IMR-90 (cell line): ENCODE measurements at regions not wholly inside any gene's neighbourhood (a gene's known extent, or its start where the extent isn't known, plus 50 kb on each side); places are given as distances from the start of the nearest gene placed in this dataset.

Experiments used
- ATAC-seq: fragments of 200-7000 bp; cut with Tn5 transposase; 2 replicates; pipeline ENCODE4 v1.9.1; 2020; ENCODE audit warnings: low read depth, mild to moderate bottlenecking, moderate library complexity
- BruUV-seq: library from RNA; stranded (reverse); fragments of 400-500 nt; replicated peaks from 2 replicates; lab custom pipeline; 2021; lab: Mats Ljungman, UMichigan
- CTCF ChIA-PET: fragments of 300-600 bp; formaldehyde crosslinking; extraction: SDS; loops from one replicate; lab custom pipeline; 2021; ENCODE audit warnings: antibody characterized with exemption; lab: Yijun Ruan, JAX
- POLR2A ChIA-PET: fragments of 300-600 bp; sonication (Branson Sonifier 250); formaldehyde crosslinking; loops from one replicate; lab custom pipeline; 2022; ENCODE audit warnings: antibody characterized with exemption; ENCODE audit not compliant: unreplicated experiment; lab: Charles Lee
- DNase-seq: peaks from one replicate; pipeline ENCODE4 v3.0.0; 2013
- H2AFZ ChIP-seq: replicated peaks from 2 replicates; pipeline ENCODE3; 2013; ENCODE audit warnings: low read length, mild to moderate bottlenecking; ENCODE audit not compliant: poor library complexity
- H2AK5ac ChIP-seq: 2 replicates; pipeline ENCODE4 v1.6.1; 2013; ENCODE audit warnings: low read depth, low read length, inconsistent platforms
- H2AK9ac ChIP-seq: replicated peaks from 2 replicates; pipeline ENCODE3; 2013; ENCODE audit warnings: mild to moderate bottlenecking, low read depth, low read length, moderate library complexity; ENCODE audit not compliant: poor library complexity
- H2BK120ac ChIP-seq: 2 replicates; pipeline ENCODE4 v1.6.1; 2013; ENCODE audit warnings: low read depth, low read length, inconsistent platforms
- H2BK15ac ChIP-seq: 3 replicates; pipeline ENCODE4 v1.6.1; 2013; ENCODE audit warnings: low read depth, low read length, inconsistent platforms
- H2BK20ac ChIP-seq: 2 replicates; pipeline ENCODE4 v1.6.1; 2013; ENCODE audit warnings: low read depth, mild to moderate bottlenecking, inconsistent platforms, low read length, moderate library complexity
- H2BK5ac ChIP-seq: 2 replicates; pipeline ENCODE4 v1.6.1; 2013; ENCODE audit warnings: mild to moderate bottlenecking, low read depth, low read length, inconsistent platforms; ENCODE audit not compliant: poor library complexity, severe bottlenecking
- H3K14ac ChIP-seq: replicated peaks from 2 replicates; pipeline ENCODE4 v1.6.1; 2013; ENCODE audit warnings: low read depth, low read length, inconsistent platforms
- H3K18ac ChIP-seq: 2 replicates; pipeline ENCODE4 v1.6.1; 2013; ENCODE audit warnings: low read depth, low read length, control low read depth
- H3K23ac ChIP-seq: 2 replicates; pipeline ENCODE4 v1.6.1; 2013; ENCODE audit warnings: low read depth, low read length, inconsistent platforms
- H3K27ac ChIP-seq: 2 replicates; pipeline ENCODE4 v1.5.1; 2013; ENCODE audit warnings: mild to moderate bottlenecking, control low read depth, low read length; ENCODE audit not compliant: insufficient read depth
- H3K27me3 ChIP-seq: 2 replicates; pipeline ENCODE4 v1.6.1; 2013; ENCODE audit warnings: low read length; ENCODE audit not compliant: control insufficient read depth, insufficient read depth
- H3K36me3 ChIP-seq: 2 replicates; pipeline ENCODE4 v1.6.1; 2013; ENCODE audit warnings: low read length, mixed read lengths; ENCODE audit not compliant: control insufficient read depth, insufficient read depth
- H3K4ac ChIP-seq: 2 replicates; pipeline ENCODE4 v1.6.1; 2013; ENCODE audit warnings: low read depth, low read length, inconsistent platforms
- H3K4me1 ChIP-seq: 2 replicates; pipeline ENCODE4 v1.6.1; 2013; ENCODE audit warnings: low read length, mixed read lengths; ENCODE audit not compliant: control insufficient read depth, insufficient read depth
- H3K4me2 ChIP-seq: 2 replicates; pipeline ENCODE4 v1.6.1; 2013; ENCODE audit warnings: low read depth, mild to moderate bottlenecking, control low read depth, low read length, moderate library complexity
- H3K4me3 ChIP-seq: 2 replicates; pipeline ENCODE4 v1.5.1; 2013; ENCODE audit warnings: low read depth, mild to moderate bottlenecking, control low read depth, low read length, moderate library complexity; ENCODE audit not compliant: insufficient read depth
- H3K56ac ChIP-seq: 2 replicates; pipeline ENCODE4 v1.6.1; 2013; ENCODE audit warnings: low read length, inconsistent platforms; ENCODE audit not compliant: insufficient read depth; ENCODE audit errors: extremely low read depth
- H3K79me1 ChIP-seq, 2 experiments: 2 replicates each; pipeline ENCODE4 v1.6.1; 2013; ENCODE audit warnings: low read length in 2 of 2, inconsistent platforms in 1 of 2, low read depth in 1 of 2
- H3K9ac ChIP-seq: 2 replicates; pipeline ENCODE4 v1.6.1; 2013; ENCODE audit warnings: low read depth, low read length, control low read depth
- H3K9me1 ChIP-seq: 2 replicates; pipeline ENCODE4 v1.6.1; 2013; ENCODE audit warnings: low read length, inconsistent platforms; ENCODE audit not compliant: insufficient read depth
- H3K9me3 ChIP-seq: 2 replicates; pipeline ENCODE4 v1.6.1; 2013; ENCODE audit warnings: low read length; ENCODE audit not compliant: control insufficient read depth, insufficient read depth
- H4K20me1 ChIP-seq: 2 replicates; pipeline ENCODE4 v1.6.1; 2013; ENCODE audit warnings: low read length, inconsistent platforms; ENCODE audit not compliant: insufficient read depth
- H4K5ac ChIP-seq: 2 replicates; pipeline ENCODE4 v1.6.1; 2013; ENCODE audit warnings: mild to moderate bottlenecking, low read depth, low read length, control low read depth
- H4K8ac ChIP-seq, 2 experiments: 2 replicates each; pipeline ENCODE4 v1.6.1; 2013; ENCODE audit warnings: low read depth in 2 of 2, low read length in 2 of 2, control low read depth in 1 of 2, inconsistent platforms in 1 of 2
- H4K91ac ChIP-seq: 2 replicates; pipeline ENCODE4 v1.6.1; 2013; ENCODE audit warnings: low read depth, low read length, inconsistent platforms; ENCODE audit not compliant: insufficient read depth
- CHD1 ChIP-seq: IDR thresholded peaks from 2 replicates; pipeline ENCODE4 v1.6.1; 2012; ENCODE audit warnings: low read depth, low read length, improper control_type of control experiment
- POLR2A ChIP-seq: IDR thresholded peaks from 2 replicates; pipeline ENCODE4 v1.6.1; 2012; ENCODE audit warnings: mild to moderate bottlenecking, low read depth, low read length
- USF2 ChIP-seq: fragments of 150-350 bp; IDR thresholded peaks from 2 replicates; pipeline ENCODE4 v1.6.1; 2017; ENCODE audit warnings: mild to moderate bottlenecking, antibody characterized with exemption, low read length, low read depth
- WGBS, 2 experiments: methylation state at CpG; one replicate each; pipeline versions ENCODE4 v1.1.5 to v1.1.7; 2013; ENCODE audit warnings: missing lambda C conversion rate in 2 of 2; ENCODE audit not compliant: insufficient read length in 1 of 2; ENCODE audit errors: extremely low coverage in 2 of 2; 5-methylcytosine and 5-hydroxymethylcytosine counted together
- dilution Hi-C: fragments of 300-500 bp; cut with HindIII; formaldehyde crosslinking; loops from one replicate; pipeline ENCODE4 v1.14.3; 2018; ENCODE audit warnings: low sequenced_read_pairs; ENCODE audit not compliant: unreplicated experiment
- in situ Hi-C: fragments of 300-500 bp; cut with MboI; formaldehyde crosslinking; loops from 3 replicates; pipeline ENCODE4 v1.14.3; 2019; ENCODE audit warnings: low sequenced_read_pairs, inconsistent platforms, mixed read lengths
- intact Hi-C: fragments of 100-400 bp; cut with micrococcal nuclease; formaldehyde crosslinking; loops from 2 replicates; pipeline ENCODE4 v1.10.0; 2022

GRCh38 chr4:33709247-33709646 is 2535.1 kb downstream of the ARAP2 start:
- Histone ChIP-seq H3K14ac (no peak overlapping the region), H4K8ac (no peak overlapping the region), H3K9ac (no peak overlapping the region), H4K5ac (no peak overlapping the region), H4K91ac (no peak overlapping the region), H3K23ac (no peak overlapping the region), H3K4ac (no peak overlapping the region), H2BK15ac (no peak overlapping the region), H3K4me2 (no peak overlapping the region), H3K9me1 (no peaks in the 10 kb centered on the region), H3K56ac (no peak overlapping the region), H2AFZ (no peak overlapping the region), H3K4me3 (no peak overlapping the region), H3K27ac (no peak overlapping the region), H2BK20ac (no peak overlapping the region), H2BK5ac (no peak overlapping the region), H3K18ac (no peak overlapping the region), H3K36me3 (no peaks in the 10 kb centered on the region), H3K27me3 (no peaks in the 10 kb centered on the region), H4K20me1 (no peaks in the 10 kb centered on the region), H2AK9ac (no peak overlapping the region), H3K9me3 (peaks cover 3% of the 10 kb centered on the region; the same call in 1 of the 2 replicates), H2BK120ac (no peak overlapping the region), H2AK5ac (no peak overlapping the region), H3K4me1 (no peaks in the 10 kb centered on the region), H3K79me1 (no peaks in the 10 kb centered on the region)
- DNase-seq = peak; percentile 16
- dilution Hi-C loops = no loop called here
- intact Hi-C loops = no loop called here
- POLR2A ChIA-PET = no interaction called here
- WGBS, 2 experiments = no CpG with 5 or more reads among the region's 3 CpGs
- in situ Hi-C loops = no loop called here
- CTCF ChIA-PET = no interaction called here
- no peak for ATAC-seq
- BruUV-seq = no TSS peak
- no peak for TF ChIP-seq POLR2A
- no peak for TF ChIP-seq USF2
- TF ChIP-seq CHD1 = no peak
